ENCODE measurements at regions not wholly inside any gene's neighbourhood (a gene's known extent, or its start where the extent isn't known, plus 50 kb on each side); places are given as distances from the start of the nearest gene placed in this dataset.

DNA sequence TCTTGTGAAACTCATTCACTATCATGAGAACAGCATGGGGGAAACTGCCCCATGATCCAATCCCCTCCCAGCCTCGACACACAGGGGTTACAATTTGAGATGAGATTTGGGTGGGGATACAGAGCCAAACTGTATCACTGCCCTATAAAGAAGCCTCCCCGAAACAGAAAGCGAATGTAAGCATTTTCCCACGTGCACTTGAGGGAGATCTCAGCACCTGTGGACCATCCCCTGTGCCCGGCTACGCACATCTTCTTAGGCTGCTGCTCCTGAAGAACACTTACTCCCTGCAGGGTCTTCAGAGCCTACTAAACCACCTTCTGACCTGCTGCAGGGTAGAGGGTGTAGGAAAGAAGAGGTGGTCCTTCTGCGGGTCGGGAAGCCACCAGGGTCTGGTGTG lies 410.2 kb upstream of the IRX2 start:
- TF ChIP-seq POLR2A (IDR thresholded peaks at IDR 0.05; ENCODE audit: control extremely low read depth in 1 of 2, low read depth in 2 of 2, low read length in 2 of 2) (no peak), ZNF274 (IDR thresholded peaks at IDR 0.05; ENCODE audit: borderline replicate concordance, extremely low read depth, low read length) (no peak), SAP30 (IDR thresholded peaks at IDR 0.05; ENCODE audit: insufficient read depth, insufficient replicate concordance, low read length) (no peak), CHD2 (IDR thresholded peaks at IDR 0.05; ENCODE audit: low read length) (no peak), RAD21 (IDR thresholded peaks at IDR 0.05 in 1 of 2, conservative IDR thresholded peaks at IDR 0.05 in 1 of 2; ENCODE audit: low read depth in 2 of 2, low read length in 2 of 2) (no peak), KDM5A (IDR thresholded peaks at IDR 0.05; ENCODE audit: low read length) (no peak), POLR2AphosphoS5 (IDR thresholded peaks at IDR 0.05; ENCODE audit: low read depth, low read length) (no peak), EP300 (IDR thresholded peaks at IDR 0.05; ENCODE audit: borderline replicate concordance in 1 of 2, low read depth in 2 of 2, low read length in 2 of 2) (no peak), RFX5 (IDR thresholded peaks at IDR 0.05; ENCODE audit: borderline replicate concordance, low read depth, low read length) (no peak), EZH2 (IDR thresholded peaks at IDR 0.05; ENCODE audit: low read depth, low read length, severe bottlenecking) (no peak), CREB1 (IDR thresholded peaks at IDR 0.05) (no peak)
- TF ChIP-seq, protein P1, sequence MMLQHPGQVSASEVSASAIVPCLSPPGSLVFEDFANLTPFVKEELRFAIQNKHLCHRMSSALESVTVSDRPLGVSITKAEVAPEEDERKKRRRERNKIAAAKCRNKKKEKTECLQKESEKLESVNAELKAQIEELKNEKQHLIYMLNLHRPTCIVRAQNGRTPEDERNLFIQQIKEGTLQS (IDR thresholded peaks at IDR 0.05; ENCODE audit: insufficient read depth, low read depth, low read length), result no peak
- TF ChIP-seq, protein P2, sequence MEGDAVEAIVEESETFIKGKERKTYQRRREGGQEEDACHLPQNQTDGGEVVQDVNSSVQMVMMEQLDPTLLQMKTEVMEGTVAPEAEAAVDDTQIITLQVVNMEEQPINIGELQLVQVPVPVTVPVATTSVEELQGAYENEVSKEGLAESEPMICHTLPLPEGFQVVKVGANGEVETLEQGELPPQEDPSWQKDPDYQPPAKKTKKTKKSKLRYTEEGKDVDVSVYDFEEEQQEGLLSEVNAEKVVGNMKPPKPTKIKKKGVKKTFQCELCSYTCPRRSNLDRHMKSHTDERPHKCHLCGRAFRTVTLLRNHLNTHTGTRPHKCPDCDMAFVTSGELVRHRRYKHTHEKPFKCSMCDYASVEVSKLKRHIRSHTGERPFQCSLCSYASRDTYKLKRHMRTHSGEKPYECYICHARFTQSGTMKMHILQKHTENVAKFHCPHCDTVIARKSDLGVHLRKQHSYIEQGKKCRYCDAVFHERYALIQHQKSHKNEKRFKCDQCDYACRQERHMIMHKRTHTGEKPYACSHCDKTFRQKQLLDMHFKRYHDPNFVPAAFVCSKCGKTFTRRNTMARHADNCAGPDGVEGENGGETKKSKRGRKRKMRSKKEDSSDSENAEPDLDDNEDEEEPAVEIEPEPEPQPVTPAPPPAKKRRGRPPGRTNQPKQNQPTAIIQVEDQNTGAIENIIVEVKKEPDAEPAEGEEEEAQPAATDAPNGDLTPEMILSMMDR (IDR thresholded peaks at IDR 0.05; ENCODE audit: control extremely low read depth in 1 of 3, insufficient read depth in 1 of 3, low read depth in 1 of 3, low read length in 3 of 3), result no peak
